Endothelial cell (in vitro differentiated cells): ENCODE measurements at regions not wholly inside any gene's neighbourhood (a gene's known extent, or its start where the extent isn't known, plus 50 kb on each side); places are given as distances from the start of the nearest gene placed in this dataset.

Source experiments
- DNase-seq: peaks from one replicate; pipeline ENCODE4 v3.0.0; 2021; ENCODE audit warnings: low spot score
- H3K27ac Mint-ChIP-seq: one replicate; pipeline ENCODE4 v1.8.0; 2021; ENCODE audit warnings: mixed read lengths, inconsistent platforms; ENCODE audit not compliant: unreplicated experiment
- H3K27me3 Mint-ChIP-seq: one replicate; pipeline ENCODE4 v1.8.0; 2021; ENCODE audit warnings: mild to moderate bottlenecking, moderate library complexity, mixed read lengths, inconsistent platforms; ENCODE audit not compliant: unreplicated experiment
- H3K36me3 Mint-ChIP-seq: one replicate; pipeline ENCODE4 v1.8.0; 2021; ENCODE audit warnings: mild to moderate bottlenecking, low read depth, mixed read lengths, inconsistent platforms; ENCODE audit not compliant: unreplicated experiment
- H3K4me1 Mint-ChIP-seq: one replicate; pipeline ENCODE4 v1.8.0; 2021; ENCODE audit warnings: mild to moderate bottlenecking, mixed read lengths, inconsistent platforms; ENCODE audit not compliant: unreplicated experiment
- H3K4me3 Mint-ChIP-seq: one replicate; pipeline ENCODE4 v1.8.0; 2021; ENCODE audit warnings: mild to moderate bottlenecking, mixed read lengths, inconsistent platforms; ENCODE audit not compliant: unreplicated experiment
- H3K9me3 Mint-ChIP-seq: one replicate; pipeline ENCODE4 v1.8.0; 2021; ENCODE audit warnings: mixed read lengths, inconsistent platforms; ENCODE audit not compliant: unreplicated experiment
- TF ChIP-seq, protein P1 (sequence below): fragments of 200-600 bp; sonication (generic); IDR thresholded peaks from one replicate; pipeline ENCODE4 v1.5.0; 2021; ENCODE audit warnings: antibody characterized with exemption; ENCODE audit not compliant: unreplicated experiment

DNA sequence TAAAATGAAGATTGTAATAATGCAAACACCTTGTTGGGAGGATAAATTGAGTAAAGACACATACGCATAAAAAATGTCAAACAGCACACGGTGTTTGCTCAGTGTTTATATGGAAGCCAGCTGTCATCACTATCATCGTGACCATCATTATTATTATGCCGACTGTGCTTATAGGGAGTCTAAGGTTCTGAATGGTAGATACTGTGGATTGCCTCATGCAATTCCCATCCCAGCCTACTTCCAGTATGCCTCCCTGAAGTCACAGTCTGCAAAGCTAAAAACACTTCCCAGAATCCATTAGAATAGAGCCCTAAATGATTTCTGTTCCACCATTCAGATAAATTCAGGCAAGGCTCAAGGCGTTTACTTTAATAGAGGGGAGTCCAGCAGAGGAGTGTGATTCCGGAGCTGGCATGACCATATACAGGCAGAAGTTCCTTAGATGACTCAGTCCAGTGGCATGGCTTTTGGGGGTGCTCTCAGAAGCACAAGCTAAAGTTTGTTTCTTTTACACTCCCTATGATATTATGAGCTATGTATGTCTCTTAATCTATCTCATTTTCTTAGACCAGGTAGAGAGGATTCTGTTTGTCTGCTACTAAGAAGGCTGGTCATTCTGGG is 148.7 kb downstream of the MEX3B start:
- H3K36me3 Mint-ChIP-seq: peaks cover 4% of the 10 kb centered on the region
- no peaks in the 10 kb centered on the region for H3K9me3 Mint-ChIP-seq
- H3K27ac Mint-ChIP-seq: no peak overlapping the region
- TF ChIP-seq, protein P1, sequence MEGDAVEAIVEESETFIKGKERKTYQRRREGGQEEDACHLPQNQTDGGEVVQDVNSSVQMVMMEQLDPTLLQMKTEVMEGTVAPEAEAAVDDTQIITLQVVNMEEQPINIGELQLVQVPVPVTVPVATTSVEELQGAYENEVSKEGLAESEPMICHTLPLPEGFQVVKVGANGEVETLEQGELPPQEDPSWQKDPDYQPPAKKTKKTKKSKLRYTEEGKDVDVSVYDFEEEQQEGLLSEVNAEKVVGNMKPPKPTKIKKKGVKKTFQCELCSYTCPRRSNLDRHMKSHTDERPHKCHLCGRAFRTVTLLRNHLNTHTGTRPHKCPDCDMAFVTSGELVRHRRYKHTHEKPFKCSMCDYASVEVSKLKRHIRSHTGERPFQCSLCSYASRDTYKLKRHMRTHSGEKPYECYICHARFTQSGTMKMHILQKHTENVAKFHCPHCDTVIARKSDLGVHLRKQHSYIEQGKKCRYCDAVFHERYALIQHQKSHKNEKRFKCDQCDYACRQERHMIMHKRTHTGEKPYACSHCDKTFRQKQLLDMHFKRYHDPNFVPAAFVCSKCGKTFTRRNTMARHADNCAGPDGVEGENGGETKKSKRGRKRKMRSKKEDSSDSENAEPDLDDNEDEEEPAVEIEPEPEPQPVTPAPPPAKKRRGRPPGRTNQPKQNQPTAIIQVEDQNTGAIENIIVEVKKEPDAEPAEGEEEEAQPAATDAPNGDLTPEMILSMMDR: no peak
- peaks cover 23% of the 10 kb centered on the region for H3K4me1 Mint-ChIP-seq
- no peak overlapping the region for H3K4me3 Mint-ChIP-seq
- DNase-seq: no peak
- peaks cover 2% of the 10 kb centered on the region for H3K27me3 Mint-ChIP-seq

GRCh38 chr15:81896356-81896755 is 149.5 kb downstream of the MEX3B start:
- DNase-seq: no peak
- Mint-ChIP-seq H3K36me3 (peaks cover 4% of the 10 kb centered on the region), H3K27me3 (peaks cover 2% of the 10 kb centered on the region), H3K4me1 (peaks cover 15% of the 10 kb centered on the region), H3K9me3 (no peaks in the 10 kb centered on the region), H3K4me3 (no peak overlapping the region), H3K27ac (no peak overlapping the region)
- TF ChIP-seq, protein P1: no peak

DNA sequence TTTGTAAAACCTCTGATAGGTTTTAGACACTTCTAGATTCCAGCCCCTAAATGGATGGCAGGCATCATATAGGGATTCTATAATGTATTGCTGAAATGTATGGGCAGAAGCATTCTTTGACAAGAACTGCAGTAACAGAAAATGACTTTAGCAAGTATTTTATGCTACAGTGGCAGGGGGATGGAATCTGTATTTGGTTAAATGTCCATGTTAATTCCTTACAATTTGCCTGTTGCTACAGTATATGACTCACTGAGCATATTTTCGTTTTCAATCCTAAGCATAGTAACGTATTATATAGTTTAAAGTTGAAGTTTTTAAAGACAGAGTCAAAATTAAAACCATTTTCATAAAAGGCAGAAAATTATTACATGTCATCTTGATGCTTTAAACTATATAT is 150.1 kb downstream of the MEX3B start:
- no peak for DNase-seq
- H3K27ac Mint-ChIP-seq: no peak overlapping the region
- H3K9me3 Mint-ChIP-seq: no peaks in the 10 kb centered on the region
- no peak overlapping the region for H3K4me3 Mint-ChIP-seq
- TF ChIP-seq, protein P1: no peak
- H3K27me3 Mint-ChIP-seq: peaks cover 2% of the 10 kb centered on the region
- peaks cover 9% of the 10 kb centered on the region for H3K4me1 Mint-ChIP-seq
- peaks cover 4% of the 10 kb centered on the region for H3K36me3 Mint-ChIP-seq

DNA sequence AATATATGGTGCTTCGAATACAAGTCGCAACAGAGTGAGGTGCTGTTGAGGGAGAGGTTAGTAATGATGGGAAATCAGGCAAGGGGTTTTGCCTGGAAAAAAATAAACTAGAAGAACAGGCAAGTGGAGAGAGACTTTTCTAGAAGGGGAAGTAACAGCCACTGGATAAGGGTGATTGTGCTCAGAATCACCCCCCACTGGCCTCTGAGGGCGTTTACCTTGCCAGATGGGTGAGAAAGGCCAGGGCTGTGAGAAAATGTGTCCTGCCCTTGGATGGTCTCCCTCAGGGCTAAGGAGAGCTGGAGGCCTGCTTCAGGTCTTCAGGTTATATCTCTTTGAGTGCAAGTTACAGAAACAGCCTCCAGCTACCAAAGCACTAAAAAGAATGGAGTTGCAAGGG is 151.8 kb downstream of the MEX3B start:
- H3K36me3 Mint-ChIP-seq: peaks cover 1% of the 10 kb centered on the region
- TF ChIP-seq, protein P1: no peak
- no peaks in the 10 kb centered on the region for H3K9me3 Mint-ChIP-seq
- no peak overlapping the region for H3K27ac Mint-ChIP-seq
- H3K27me3 Mint-ChIP-seq: peaks cover 2% of the 10 kb centered on the region
- no peak for DNase-seq
- H3K4me3 Mint-ChIP-seq: no peak overlapping the region
- H3K4me1 Mint-ChIP-seq: no peaks in the 10 kb centered on the region

DNA sequence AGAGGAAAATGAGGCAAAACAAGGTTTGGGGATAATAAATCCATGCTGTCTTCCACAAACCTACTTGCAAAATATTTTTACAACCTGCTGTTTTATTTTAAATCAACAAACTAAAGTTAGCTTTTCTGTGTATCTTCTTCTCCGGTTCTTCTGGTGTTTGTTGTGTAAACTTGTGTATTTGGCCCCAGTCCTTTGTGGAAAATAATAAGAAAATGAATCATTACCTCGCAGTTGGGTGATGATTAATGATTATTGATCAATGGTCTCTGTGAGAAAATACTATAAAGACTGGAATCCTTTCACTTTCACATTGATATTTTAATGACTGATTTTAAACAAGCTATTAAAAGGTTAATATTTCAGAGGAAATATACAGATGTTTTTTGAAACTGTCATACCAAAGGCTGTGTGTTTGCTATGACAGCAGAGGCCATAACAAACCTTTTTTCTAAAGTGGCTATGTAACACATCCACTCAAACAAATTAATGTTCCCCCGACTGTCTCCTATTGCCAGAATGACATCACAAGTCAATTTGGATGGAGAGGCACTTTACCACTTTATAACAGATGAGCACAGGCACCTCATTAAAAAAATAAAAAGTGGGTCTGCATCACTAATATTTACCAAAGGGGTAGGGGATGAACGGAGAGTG is 152.5 kb downstream of the MEX3B start:
- Mint-ChIP-seq H3K9me3 (no peaks in the 10 kb centered on the region), H3K27me3 (peaks cover 2% of the 10 kb centered on the region), H3K4me1 (no peaks in the 10 kb centered on the region), H3K27ac (no peak overlapping the region), H3K36me3 (no peaks in the 10 kb centered on the region), H3K4me3 (no peak overlapping the region)
- TF ChIP-seq, protein P1: no peak
- DNase-seq: no peak
